GM18498 (cell line): ENCODE measurements at regions not wholly inside any gene's neighbourhood (a gene's known extent, or its start where the extent isn't known, plus 50 kb on each side); places are given as distances from the start of the nearest gene placed in this dataset.

ENCODE experiments used
- ATAC-seq: cut with Tn5 transposase; IDR thresholded peaks from one replicate; pipeline ENCODE4 v1.9.1; 2021; ENCODE audit warnings: mild to moderate bottlenecking, moderate library complexity; ENCODE audit not compliant: unreplicated experiment

DNA sequence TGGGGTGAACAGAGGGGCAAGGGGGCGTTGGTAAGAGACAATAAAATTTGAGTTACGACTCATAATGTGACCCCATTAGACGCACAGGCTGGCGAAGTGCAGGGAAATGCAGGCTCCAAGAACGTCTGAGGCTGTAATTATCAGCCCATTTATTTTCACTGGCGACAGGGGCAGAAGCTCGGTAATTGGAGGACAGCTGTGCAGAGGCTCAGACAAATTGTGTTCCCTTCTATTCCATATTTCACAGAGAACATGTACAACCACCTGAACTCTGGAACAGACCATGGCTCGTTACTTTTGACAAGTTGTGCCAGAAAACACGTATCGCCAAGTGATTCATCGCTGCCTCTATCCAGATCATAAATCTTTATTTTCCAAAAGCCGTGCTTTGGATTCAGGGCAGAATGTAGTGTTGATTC, 137.3 kb upstream of the FRMD4A start:
- no peak for ATAC-seq

DNA sequence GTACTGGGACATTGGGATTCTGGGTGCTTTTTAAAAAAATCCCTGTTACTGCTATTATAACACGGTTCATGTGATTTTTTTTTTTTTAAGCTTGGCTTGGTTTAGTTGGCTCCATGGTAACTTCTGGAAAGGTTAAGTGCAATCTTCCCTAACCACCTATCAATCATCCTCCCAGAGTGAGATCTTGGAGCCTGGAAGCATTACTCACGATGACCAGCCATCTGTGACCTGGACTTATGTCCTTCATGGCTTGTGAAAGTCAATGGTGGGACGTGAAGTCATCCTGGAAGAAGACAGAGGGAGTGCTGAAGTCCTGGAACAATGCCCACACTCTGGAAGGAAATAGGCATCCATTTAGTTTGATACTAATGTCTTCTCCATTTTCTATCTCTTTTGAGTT, 135.5 kb upstream of the FRMD4A start:
- no peak for ATAC-seq

DNA sequence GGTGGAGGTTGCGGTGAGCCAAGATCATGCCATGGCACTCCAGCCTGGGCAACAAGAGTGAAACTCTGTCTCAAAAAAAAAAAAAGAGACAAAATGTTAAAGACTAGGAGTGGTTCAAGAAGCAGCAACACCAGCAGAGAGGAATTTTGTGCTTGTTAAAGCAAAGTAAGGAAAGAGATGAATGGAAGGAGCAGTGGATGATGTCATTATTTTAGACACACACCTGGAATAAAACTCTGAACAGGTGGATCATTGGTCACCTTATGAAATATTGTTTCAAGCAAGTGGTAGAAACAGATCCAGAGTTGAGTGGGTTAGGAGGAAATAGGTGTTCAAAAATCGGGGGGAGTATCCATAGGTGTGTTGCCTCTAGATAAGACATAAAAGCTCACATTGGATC, 129.7 kb upstream of the FRMD4A start:
- no peak for ATAC-seq

- no peak for ATAC-seq
Measured at GRCh38 chr10:14459665-14460064, 128.9 kb upstream of the FRMD4A start.

DNA sequence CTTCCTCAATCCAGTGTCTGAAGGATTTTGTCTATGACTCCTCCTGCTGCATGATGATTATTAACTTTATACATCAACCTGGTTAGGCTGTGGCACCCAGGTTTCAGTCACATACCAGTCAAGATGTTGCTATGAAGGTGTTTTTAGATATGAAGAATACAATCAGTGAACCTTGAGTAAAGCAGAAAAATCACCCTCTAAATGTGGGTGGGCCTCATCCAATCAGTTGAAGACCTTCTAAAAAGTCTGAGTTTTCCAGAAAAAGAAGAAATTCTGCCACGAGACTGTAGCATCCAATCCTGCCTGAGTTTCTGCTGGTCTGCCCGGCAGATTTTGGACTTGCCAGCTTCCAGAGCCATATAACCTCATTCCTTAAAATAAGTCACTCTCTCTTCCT, 126.1 kb upstream of the FRMD4A start:
- no peak for ATAC-seq

GRCh38 chr10:14456218-14456869, 125.6 kb upstream of the FRMD4A start:
- no peak for ATAC-seq

DNA sequence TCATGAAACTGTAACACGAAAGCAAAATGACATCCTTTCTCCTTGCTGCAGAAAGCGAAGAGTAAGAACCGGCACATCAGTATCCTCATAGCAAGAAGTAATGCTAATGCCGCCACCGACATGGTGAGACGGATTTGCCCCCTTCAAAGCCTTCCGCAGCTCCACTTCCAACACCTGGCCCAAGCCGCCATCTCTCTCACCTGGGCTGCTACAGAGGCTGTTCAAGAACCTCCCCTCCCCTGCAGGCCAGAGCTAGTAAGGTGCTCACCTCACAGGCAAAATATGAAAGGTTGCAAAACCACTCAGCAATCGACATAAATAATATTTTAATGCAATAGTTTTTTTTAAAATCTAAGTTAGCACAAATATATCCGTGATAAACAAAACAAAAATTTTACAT, 123.9 kb upstream of the FRMD4A start:
- no peak for ATAC-seq

- ATAC-seq = no peak
Measured at GRCh38 chr10:14454206-14454605, 123.5 kb upstream of the FRMD4A start.

DNA sequence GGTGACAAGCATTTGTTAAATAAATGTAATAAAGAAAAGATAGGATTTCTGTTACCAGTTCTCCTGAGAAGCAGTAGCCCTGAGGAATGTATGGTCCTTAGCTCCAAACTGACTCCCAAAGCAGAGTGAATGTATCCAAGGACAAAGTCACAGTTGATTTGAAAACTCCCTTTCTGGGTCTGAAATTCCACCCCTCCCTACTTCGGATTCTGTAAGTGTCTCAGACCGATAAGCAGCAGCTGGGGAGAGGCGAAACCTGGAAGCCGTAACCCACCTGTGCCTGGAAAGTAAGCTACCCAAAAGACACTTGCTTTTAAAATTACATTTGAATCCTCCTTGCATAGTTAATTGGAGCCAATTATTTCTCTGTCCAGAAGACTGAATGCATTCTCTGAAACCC, 122.9 kb upstream of the FRMD4A start:
- ATAC-seq = no peak

GRCh38 chr10:14451341-14451740, 120.6 kb upstream of the FRMD4A start:
- no peak for ATAC-seq

- no peak for ATAC-seq
Measured at GRCh38 chr10:14450041-14450491, 119.3 kb upstream of the FRMD4A start.

GRCh38 chr10:14449293-14449815, 118.6 kb upstream of the FRMD4A start:
- ATAC-seq = no peak

GRCh38 chr10:14448197-14448990, 117.7 kb upstream of the FRMD4A start:
- ATAC-seq = no peak

GRCh38 chr10:14447094-14447839, 116.5 kb upstream of the FRMD4A start:
- ATAC-seq = no peak

DNA sequence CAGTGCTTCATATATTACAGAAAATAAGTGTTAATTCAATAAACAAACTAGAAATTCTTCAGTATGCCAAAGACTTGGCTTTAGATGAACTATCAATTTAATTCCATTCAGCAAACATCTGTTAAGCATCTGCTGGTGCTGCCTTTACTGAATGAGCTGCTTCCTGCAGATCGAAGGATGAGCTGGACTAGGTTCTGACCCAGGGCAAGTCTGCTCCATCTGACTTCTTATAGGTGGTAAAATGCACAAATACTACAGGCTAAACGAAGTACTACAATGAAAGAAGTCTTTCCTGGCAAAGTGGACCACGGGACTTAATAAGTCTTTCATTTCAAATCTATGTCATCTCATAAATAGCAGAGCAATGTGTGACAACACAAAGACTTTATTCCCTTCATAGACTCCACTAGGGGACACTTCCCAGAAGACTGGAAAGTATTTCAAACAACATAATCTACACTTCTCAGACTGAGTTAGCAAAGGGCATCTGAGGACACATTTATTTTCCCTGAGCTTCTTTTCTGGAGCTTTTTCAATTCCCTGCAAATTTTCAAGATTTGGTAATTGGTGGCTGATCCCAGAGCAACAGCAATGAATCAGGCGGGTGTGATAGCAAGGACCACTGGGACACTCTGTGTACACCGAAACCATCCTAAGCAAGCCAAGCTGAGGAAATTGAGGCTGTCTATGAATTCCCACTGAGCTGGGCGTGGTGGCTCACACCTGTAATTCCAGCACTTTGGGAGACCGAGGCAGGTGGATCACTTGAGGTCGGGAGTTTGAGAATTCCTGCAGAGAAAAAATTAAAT, 108.9 kb upstream of the FRMD4A start:
- ATAC-seq = no peak

GRCh38 chr10:14438576-14438975, 107.9 kb upstream of the FRMD4A start:
- no peak for ATAC-seq

- no peak for ATAC-seq
Measured at GRCh38 chr10:14438057-14438456, 107.3 kb upstream of the FRMD4A start.

- no peak for ATAC-seq
Measured at GRCh38 chr10:14435976-14436632, 105.4 kb upstream of the FRMD4A start.

- no peak for ATAC-seq
Measured at GRCh38 chr10:14433147-14433546, 102.4 kb upstream of the FRMD4A start.

- ATAC-seq = no peak
Measured at GRCh38 chr10:14431868-14432267, 101.1 kb upstream of the FRMD4A start.
